Keratinocyte (primary cell): ENCODE measurements at regions not wholly inside any gene's neighbourhood (a gene's known extent, or its start where the extent isn't known, plus 50 kb on each side); places are given as distances from the start of the nearest gene placed in this dataset.

Experiments
- EZH2 ChIP-seq: IDR thresholded peaks from one replicate; pipeline ENCODE4 v1.6.1; 2012; ENCODE audit warnings: inconsistent platforms, mild to moderate bottlenecking, low read length, moderate library complexity
- TF ChIP-seq, protein P1 (sequence below), 3 experiments: IDR thresholded peaks in 1 of 3; conservative IDR thresholded peaks in 1 of 3; optimal IDR thresholded peaks in 1 of 3; 2 replicates in 2 of 3; 3 replicates in 1 of 3; pipeline versions ENCODE3 to v1.5.1; 2011; ENCODE audit warnings: low read length in 3 of 3, mild to moderate bottlenecking in 3 of 3, moderate library complexity in 2 of 3, control low read depth in 1 of 3, inconsistent platforms in 1 of 3; ENCODE audit not compliant: insufficient read depth in 2 of 3; ENCODE audit errors: extremely low read depth in 1 of 3

DNA sequence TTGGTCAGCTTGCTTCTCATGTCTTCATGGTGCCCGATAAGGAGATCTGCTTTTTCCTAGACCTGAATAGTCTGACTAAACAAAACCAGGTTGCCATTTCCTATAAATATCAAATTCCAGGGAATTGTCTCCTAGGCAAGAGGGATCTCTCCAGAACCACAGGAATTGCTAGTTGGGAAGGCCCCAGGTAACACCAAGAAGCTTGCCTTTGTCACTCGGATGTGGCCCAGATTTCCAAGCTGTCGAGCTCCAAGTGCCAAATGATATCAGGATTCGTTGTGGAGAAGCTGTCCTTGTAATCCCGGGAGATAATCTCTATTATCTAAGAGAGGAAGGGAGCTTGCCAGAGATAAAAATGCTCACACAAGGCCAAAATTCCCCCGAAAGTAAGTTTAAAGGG is 1288.5 kb upstream of the AUTS2 start:
- TF ChIP-seq, protein P1, sequence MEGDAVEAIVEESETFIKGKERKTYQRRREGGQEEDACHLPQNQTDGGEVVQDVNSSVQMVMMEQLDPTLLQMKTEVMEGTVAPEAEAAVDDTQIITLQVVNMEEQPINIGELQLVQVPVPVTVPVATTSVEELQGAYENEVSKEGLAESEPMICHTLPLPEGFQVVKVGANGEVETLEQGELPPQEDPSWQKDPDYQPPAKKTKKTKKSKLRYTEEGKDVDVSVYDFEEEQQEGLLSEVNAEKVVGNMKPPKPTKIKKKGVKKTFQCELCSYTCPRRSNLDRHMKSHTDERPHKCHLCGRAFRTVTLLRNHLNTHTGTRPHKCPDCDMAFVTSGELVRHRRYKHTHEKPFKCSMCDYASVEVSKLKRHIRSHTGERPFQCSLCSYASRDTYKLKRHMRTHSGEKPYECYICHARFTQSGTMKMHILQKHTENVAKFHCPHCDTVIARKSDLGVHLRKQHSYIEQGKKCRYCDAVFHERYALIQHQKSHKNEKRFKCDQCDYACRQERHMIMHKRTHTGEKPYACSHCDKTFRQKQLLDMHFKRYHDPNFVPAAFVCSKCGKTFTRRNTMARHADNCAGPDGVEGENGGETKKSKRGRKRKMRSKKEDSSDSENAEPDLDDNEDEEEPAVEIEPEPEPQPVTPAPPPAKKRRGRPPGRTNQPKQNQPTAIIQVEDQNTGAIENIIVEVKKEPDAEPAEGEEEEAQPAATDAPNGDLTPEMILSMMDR (optimal IDR thresholded peaks at IDR 0.05 in 1 of 3, IDR thresholded peaks at IDR 0.05 in 1 of 3, conservative IDR thresholded peaks at IDR 0.05 in 1 of 3; ENCODE audit: extremely low read depth in 1 of 3, insufficient read depth in 2 of 3, low read length in 3 of 3) = no peak
- TF ChIP-seq EZH2 = no peak
